Liver (tissue), 7 donors: ENCODE measurements at regions not wholly inside any gene's neighbourhood (a gene's known extent, or its start where the extent isn't known, plus 50 kb on each side); places are given as distances from the start of the nearest gene placed in this dataset.

Experiments used
- DNase-seq: peaks from one replicate; pipeline ENCODE4 v3.0.0-alpha.2; 2017; ENCODE audit warnings: low spot score
- H3K27ac ChIP-seq, 2 donors: one replicate each; pipeline ENCODE4 v1.7.0; 2013; ENCODE audit warnings: inconsistent platforms in 2 of 2, low read length in 2 of 2, control low read depth in 1 of 2, low read depth in 1 of 2, mild to moderate bottlenecking in 1 of 2
- H3K27me3 ChIP-seq, 4 donors: one replicate each; pipeline versions ENCODE4 v1.6.1 to v1.7.0; 2013; ENCODE audit warnings: low read length in 3 of 4, inconsistent platforms in 1 of 4, mild to moderate bottlenecking in 1 of 4, moderate library complexity in 1 of 4; ENCODE audit not compliant: control insufficient read depth in 4 of 4, insufficient read depth in 4 of 4
- H3K36me3 ChIP-seq, 4 donors: one replicate each; pipeline versions ENCODE4 v1.6.1 to v1.7.0; 2013; ENCODE audit warnings: low read length in 3 of 4, mild to moderate bottlenecking in 3 of 4, low read depth in 1 of 4, moderate library complexity in 1 of 4; ENCODE audit not compliant: control insufficient read depth in 4 of 4, insufficient read depth in 3 of 4
- H3K4me1 ChIP-seq, 4 donors: one replicate each; pipeline versions ENCODE4 v1.6.1 to v1.7.0; 2013; ENCODE audit warnings: low read length in 3 of 4, mild to moderate bottlenecking in 3 of 4, moderate library complexity in 1 of 4; ENCODE audit not compliant: control insufficient read depth in 4 of 4, insufficient read depth in 4 of 4
- H3K4me3 ChIP-seq, 3 donors: one replicate each; pipeline versions ENCODE4 v1.6.1 to v1.7.0; 2013; ENCODE audit warnings: low read length in 3 of 3, control low read depth in 1 of 3, low read depth in 1 of 3, mild to moderate bottlenecking in 1 of 3
- H3K9ac ChIP-seq, 2 donors: one replicate each; pipeline ENCODE4 v1.7.0; 2013; ENCODE audit warnings: low read length in 2 of 2, mild to moderate bottlenecking in 2 of 2, moderate library complexity in 2 of 2, control low read depth in 1 of 2, low read depth in 1 of 2
- H3K9me3 ChIP-seq, 4 donors: one replicate each; pipeline versions ENCODE4 v1.6.1 to v1.7.0; 2013; ENCODE audit warnings: low read length in 3 of 4; ENCODE audit not compliant: control insufficient read depth in 4 of 4
- EGR1 ChIP-seq, 2 donors: IDR thresholded peaks; 2 replicates each; pipeline ENCODE4 v1.6.1; 2016 to 2018; ENCODE audit warnings: antibody characterized with exemption in 2 of 2, low read depth in 2 of 2
- FOXA1 ChIP-seq: IDR thresholded peaks from 2 replicates; pipeline ENCODE4 v1.6.1; 2016; ENCODE audit warnings: antibody characterized with exemption
- FOXA2 ChIP-seq: IDR thresholded peaks from 2 replicates; pipeline ENCODE4 v1.6.1; 2016; ENCODE audit warnings: antibody characterized with exemption
- GABPA ChIP-seq, 2 donors: IDR thresholded peaks in 1 of 2; conservative IDR thresholded peaks in 1 of 2; 2 replicates each; pipeline ENCODE4 v1.6.1; 2016; ENCODE audit warnings: antibody characterized with exemption in 2 of 2, mild to moderate bottlenecking in 1 of 2, moderate library complexity in 1 of 2
- HNF4A ChIP-seq, 2 donors: conservative IDR thresholded peaks; 2 replicates each; pipeline ENCODE4 v1.6.1; 2016; ENCODE audit warnings: antibody characterized with exemption in 2 of 2, mild to moderate bottlenecking in 2 of 2
- HNF4G ChIP-seq: IDR thresholded peaks from 2 replicates; pipeline ENCODE4 v1.6.1; 2016; ENCODE audit warnings: antibody characterized with exemption
- JUND ChIP-seq, 2 donors: IDR thresholded peaks; 2 replicates each; pipeline ENCODE4 v1.6.1; 2016; ENCODE audit warnings: antibody characterized with exemption in 2 of 2
- NR2F2 ChIP-seq: IDR thresholded peaks from 2 replicates; pipeline ENCODE4 v1.6.1; 2016; ENCODE audit warnings: antibody characterized with exemption
- RAD21 ChIP-seq, 2 donors: IDR thresholded peaks; 2 replicates each; pipeline ENCODE4 v1.6.1; 2016; ENCODE audit warnings: antibody characterized with exemption in 2 of 2, mild to moderate bottlenecking in 2 of 2
- RXRA ChIP-seq, 2 donors: IDR thresholded peaks; 2 replicates each; pipeline ENCODE4 v1.6.1; 2017 to 2018; ENCODE audit warnings: antibody characterized with exemption in 2 of 2, mild to moderate bottlenecking in 1 of 2
- SP1 ChIP-seq: IDR thresholded peaks from 2 replicates; pipeline ENCODE4 v1.6.1; 2018; ENCODE audit warnings: antibody characterized with exemption, mild to moderate bottlenecking
- TAF1 ChIP-seq: conservative IDR thresholded peaks from 2 replicates; pipeline ENCODE4 v1.6.1; 2016; ENCODE audit warnings: antibody characterized with exemption, mild to moderate bottlenecking
- YY1 ChIP-seq: IDR thresholded peaks from 2 replicates; pipeline ENCODE4 v1.6.1; 2016; ENCODE audit warnings: antibody characterized with exemption, mild to moderate bottlenecking
- TF ChIP-seq, protein P1 (sequence below): IDR thresholded peaks from 2 replicates; pipeline ENCODE4 v1.6.1; 2016; ENCODE audit warnings: antibody characterized with exemption
- TF ChIP-seq, protein P2 (sequence below): fragments of 150-350 bp; IDR thresholded peaks from 2 replicates; pipeline ENCODE4 v1.5.1; 2017; ENCODE audit warnings: improper control_type of control experiment, low read depth, low read length; ENCODE audit not compliant: missing input control
- TF ChIP-seq, protein P3 (sequence below): IDR thresholded peaks from 2 replicates; pipeline ENCODE4 v1.6.1; 2016; ENCODE audit warnings: antibody characterized with exemption
- TF ChIP-seq, protein P4 (sequence below): IDR thresholded peaks from 2 replicates; pipeline ENCODE4 v1.6.1; 2016; ENCODE audit warnings: antibody characterized with exemption, mild to moderate bottlenecking
- TF ChIP-seq, protein P5 (sequence below): IDR thresholded peaks from 2 replicates; pipeline ENCODE4 v1.6.1; 2016; ENCODE audit warnings: antibody characterized with exemption
- donor health status: healthy.
- donor health status: healthy.
- donor health status: healthy.
- donor health status: healthy.

DNA sequence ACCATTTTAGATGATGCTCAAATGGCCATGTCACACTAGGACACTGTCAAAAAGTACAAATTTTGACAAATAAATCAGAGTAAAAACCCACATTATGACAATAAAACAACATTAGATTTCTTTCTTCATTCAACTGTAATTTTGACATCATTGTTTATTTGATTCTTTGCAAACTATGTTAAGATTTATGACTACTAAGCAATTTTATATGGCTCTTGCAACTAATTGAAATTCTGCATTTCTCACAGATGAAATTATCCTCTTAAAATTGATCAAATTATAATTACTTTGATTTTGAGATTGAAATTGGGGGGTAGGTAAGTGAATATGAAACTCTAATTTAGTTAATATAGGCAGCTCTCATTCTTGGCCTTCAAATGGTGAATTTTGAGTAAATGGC is 59.8 kb downstream of the ATOH1 start:
- no peak for DNase-seq
- H3K9me3 ChIP-seq: no peaks in the 10 kb centered on the region
- H3K9ac ChIP-seq: no peak overlapping the region
- TF ChIP-seq RAD21 (IDR thresholded peaks at IDR 0.05) (no peak), GABPA (IDR thresholded peaks at IDR 0.05 in 1 of 2, conservative IDR thresholded peaks at IDR 0.05 in 1 of 2) (no peak), HNF4A (conservative IDR thresholded peaks at IDR 0.05) (no peak), EGR1 (IDR thresholded peaks at IDR 0.05; ENCODE audit: low read depth in 2 of 2) (no peak), FOXA2 (no peak), JUND (IDR thresholded peaks at IDR 0.05) (no peak), HNF4G (no peak), SP1 (no peak), TAF1 (no peak), YY1 (no peak), RXRA (IDR thresholded peaks at IDR 0.05) (no peak), FOXA1 (no peak), NR2F2 (no peak)
- TF ChIP-seq, protein P1, sequence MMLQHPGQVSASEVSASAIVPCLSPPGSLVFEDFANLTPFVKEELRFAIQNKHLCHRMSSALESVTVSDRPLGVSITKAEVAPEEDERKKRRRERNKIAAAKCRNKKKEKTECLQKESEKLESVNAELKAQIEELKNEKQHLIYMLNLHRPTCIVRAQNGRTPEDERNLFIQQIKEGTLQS: no peak
- TF ChIP-seq, protein P2, sequence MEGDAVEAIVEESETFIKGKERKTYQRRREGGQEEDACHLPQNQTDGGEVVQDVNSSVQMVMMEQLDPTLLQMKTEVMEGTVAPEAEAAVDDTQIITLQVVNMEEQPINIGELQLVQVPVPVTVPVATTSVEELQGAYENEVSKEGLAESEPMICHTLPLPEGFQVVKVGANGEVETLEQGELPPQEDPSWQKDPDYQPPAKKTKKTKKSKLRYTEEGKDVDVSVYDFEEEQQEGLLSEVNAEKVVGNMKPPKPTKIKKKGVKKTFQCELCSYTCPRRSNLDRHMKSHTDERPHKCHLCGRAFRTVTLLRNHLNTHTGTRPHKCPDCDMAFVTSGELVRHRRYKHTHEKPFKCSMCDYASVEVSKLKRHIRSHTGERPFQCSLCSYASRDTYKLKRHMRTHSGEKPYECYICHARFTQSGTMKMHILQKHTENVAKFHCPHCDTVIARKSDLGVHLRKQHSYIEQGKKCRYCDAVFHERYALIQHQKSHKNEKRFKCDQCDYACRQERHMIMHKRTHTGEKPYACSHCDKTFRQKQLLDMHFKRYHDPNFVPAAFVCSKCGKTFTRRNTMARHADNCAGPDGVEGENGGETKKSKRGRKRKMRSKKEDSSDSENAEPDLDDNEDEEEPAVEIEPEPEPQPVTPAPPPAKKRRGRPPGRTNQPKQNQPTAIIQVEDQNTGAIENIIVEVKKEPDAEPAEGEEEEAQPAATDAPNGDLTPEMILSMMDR: no peak
- TF ChIP-seq, protein P3, sequence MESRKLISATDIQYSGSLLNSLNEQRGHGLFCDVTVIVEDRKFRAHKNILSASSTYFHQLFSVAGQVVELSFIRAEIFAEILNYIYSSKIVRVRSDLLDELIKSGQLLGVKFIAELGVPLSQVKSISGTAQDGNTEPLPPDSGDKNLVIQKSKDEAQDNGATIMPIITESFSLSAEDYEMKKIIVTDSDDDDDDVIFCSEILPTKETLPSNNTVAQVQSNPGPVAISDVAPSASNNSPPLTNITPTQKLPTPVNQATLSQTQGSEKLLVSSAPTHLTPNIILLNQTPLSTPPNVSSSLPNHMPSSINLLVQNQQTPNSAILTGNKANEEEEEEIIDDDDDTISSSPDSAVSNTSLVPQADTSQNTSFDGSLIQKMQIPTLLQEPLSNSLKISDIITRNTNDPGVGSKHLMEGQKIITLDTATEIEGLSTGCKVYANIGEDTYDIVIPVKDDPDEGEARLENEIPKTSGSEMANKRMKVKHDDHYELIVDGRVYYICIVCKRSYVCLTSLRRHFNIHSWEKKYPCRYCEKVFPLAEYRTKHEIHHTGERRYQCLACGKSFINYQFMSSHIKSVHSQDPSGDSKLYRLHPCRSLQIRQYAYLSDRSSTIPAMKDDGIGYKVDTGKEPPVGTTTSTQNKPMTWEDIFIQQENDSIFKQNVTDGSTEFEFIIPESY: no peak
- TF ChIP-seq, protein P4, sequence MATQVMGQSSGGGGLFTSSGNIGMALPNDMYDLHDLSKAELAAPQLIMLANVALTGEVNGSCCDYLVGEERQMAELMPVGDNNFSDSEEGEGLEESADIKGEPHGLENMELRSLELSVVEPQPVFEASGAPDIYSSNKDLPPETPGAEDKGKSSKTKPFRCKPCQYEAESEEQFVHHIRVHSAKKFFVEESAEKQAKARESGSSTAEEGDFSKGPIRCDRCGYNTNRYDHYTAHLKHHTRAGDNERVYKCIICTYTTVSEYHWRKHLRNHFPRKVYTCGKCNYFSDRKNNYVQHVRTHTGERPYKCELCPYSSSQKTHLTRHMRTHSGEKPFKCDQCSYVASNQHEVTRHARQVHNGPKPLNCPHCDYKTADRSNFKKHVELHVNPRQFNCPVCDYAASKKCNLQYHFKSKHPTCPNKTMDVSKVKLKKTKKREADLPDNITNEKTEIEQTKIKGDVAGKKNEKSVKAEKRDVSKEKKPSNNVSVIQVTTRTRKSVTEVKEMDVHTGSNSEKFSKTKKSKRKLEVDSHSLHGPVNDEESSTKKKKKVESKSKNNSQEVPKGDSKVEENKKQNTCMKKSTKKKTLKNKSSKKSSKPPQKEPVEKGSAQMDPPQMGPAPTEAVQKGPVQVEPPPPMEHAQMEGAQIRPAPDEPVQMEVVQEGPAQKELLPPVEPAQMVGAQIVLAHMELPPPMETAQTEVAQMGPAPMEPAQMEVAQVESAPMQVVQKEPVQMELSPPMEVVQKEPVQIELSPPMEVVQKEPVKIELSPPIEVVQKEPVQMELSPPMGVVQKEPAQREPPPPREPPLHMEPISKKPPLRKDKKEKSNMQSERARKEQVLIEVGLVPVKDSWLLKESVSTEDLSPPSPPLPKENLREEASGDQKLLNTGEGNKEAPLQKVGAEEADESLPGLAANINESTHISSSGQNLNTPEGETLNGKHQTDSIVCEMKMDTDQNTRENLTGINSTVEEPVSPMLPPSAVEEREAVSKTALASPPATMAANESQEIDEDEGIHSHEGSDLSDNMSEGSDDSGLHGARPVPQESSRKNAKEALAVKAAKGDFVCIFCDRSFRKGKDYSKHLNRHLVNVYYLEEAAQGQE: no peak
- TF ChIP-seq, protein P5, sequence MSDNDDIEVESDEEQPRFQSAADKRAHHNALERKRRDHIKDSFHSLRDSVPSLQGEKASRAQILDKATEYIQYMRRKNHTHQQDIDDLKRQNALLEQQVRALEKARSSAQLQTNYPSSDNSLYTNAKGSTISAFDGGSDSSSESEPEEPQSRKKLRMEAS: no peak
- no peak overlapping the region for H3K4me3 ChIP-seq
- H3K36me3 ChIP-seq: no peaks in the 10 kb centered on the region
- no peak overlapping the region for H3K27ac ChIP-seq
- H3K27me3 ChIP-seq: peaks cover 0 to 2% (median 0%) of the 10 kb centered on the region in 4 donors
- H3K4me1 ChIP-seq: no peaks in the 10 kb centered on the region
